H9 (cell line): ENCODE measurements at regions not wholly inside any gene's neighbourhood (a gene's known extent, or its start where the extent isn't known, plus 50 kb on each side); places are given as distances from the start of the nearest gene placed in this dataset.

Experiments used
- DNase-seq: peaks from one replicate; pipeline ENCODE4 v3.0.0-alpha.2; 2017
- H2AFZ ChIP-seq: one replicate; pipeline ENCODE4 v1.6.1; 2013; ENCODE audit warnings: mild to moderate bottlenecking, low read length, control low read depth, moderate library complexity
- H2AK5ac ChIP-seq: 2 replicates; pipeline ENCODE4 v1.6.1; 2013; ENCODE audit warnings: low read length, control low read depth, mixed read lengths; ENCODE audit not compliant: insufficient read length
- H2BK120ac ChIP-seq: one replicate; pipeline ENCODE4 v1.6.1; 2013; ENCODE audit warnings: low read depth, mild to moderate bottlenecking, low read length, control low read depth, inconsistent platforms; ENCODE audit not compliant: poor library complexity, severe bottlenecking
- H2BK12ac ChIP-seq: 2 replicates; pipeline ENCODE4 v1.6.1; 2013; ENCODE audit warnings: low read length, control low read depth, mixed read lengths, low read depth; ENCODE audit not compliant: insufficient read length
- H2BK15ac ChIP-seq: 2 replicates; pipeline ENCODE4 v1.6.1; 2013; ENCODE audit warnings: low read depth, low read length, control low read depth
- H2BK20ac ChIP-seq: one replicate; pipeline ENCODE4 v1.6.1; 2013; ENCODE audit warnings: low read depth, mild to moderate bottlenecking, low read length, control low read depth, inconsistent platforms; ENCODE audit not compliant: poor library complexity, severe bottlenecking
- H2BK5ac ChIP-seq: 2 replicates; pipeline ENCODE4 v1.6.1; 2013; ENCODE audit warnings: low read length, control low read depth, mixed read lengths; ENCODE audit not compliant: insufficient read length
- H3K14ac ChIP-seq: 2 replicates; pipeline ENCODE4 v1.6.1; 2013; ENCODE audit warnings: low read length, control low read depth; ENCODE audit not compliant: insufficient read depth
- H3K18ac ChIP-seq: 2 replicates; pipeline ENCODE4 v1.6.1; 2013; ENCODE audit warnings: low read depth, mild to moderate bottlenecking, mixed read lengths, low read length, control low read depth; ENCODE audit not compliant: insufficient read length
- H3K23ac ChIP-seq: 2 replicates; pipeline ENCODE4 v1.6.1; 2013; ENCODE audit warnings: low read length, control low read depth, mixed read lengths, low read depth; ENCODE audit not compliant: insufficient read length
- H3K23me2 ChIP-seq: 2 replicates; pipeline ENCODE4 v1.6.1; 2013; ENCODE audit warnings: low read depth, mild to moderate bottlenecking, mixed read lengths, low read length, control low read depth; ENCODE audit not compliant: insufficient read length, poor library complexity, severe bottlenecking
- H3K27ac ChIP-seq: 2 replicates; pipeline ENCODE4 v1.5.1; 2013; ENCODE audit warnings: low read length, control low read depth, mixed read lengths, low read depth; ENCODE audit not compliant: insufficient read length
- H3K27me3 ChIP-seq: 2 replicates; pipeline ENCODE4 v1.6.1; 2013; ENCODE audit warnings: low read length, control low read depth, inconsistent platforms; ENCODE audit not compliant: insufficient read depth
- H3K4ac ChIP-seq: 2 replicates; pipeline ENCODE4 v1.6.1; 2013; ENCODE audit warnings: low read depth, mild to moderate bottlenecking, control low read depth, inconsistent platforms, low read length, moderate library complexity
- H3K4me1 ChIP-seq: 2 replicates; pipeline ENCODE4 v1.6.1; 2013; ENCODE audit warnings: low read length, control low read depth, inconsistent platforms; ENCODE audit not compliant: insufficient read depth
- H3K4me2 ChIP-seq: 2 replicates; pipeline ENCODE4 v1.6.1; 2013; ENCODE audit warnings: low read length, control low read depth, mixed read lengths; ENCODE audit not compliant: insufficient read length, insufficient read depth
- H3K56ac ChIP-seq: 2 replicates; pipeline ENCODE4 v1.6.1; 2013; ENCODE audit warnings: low read depth, mild to moderate bottlenecking, mixed read lengths, low read length, control low read depth; ENCODE audit not compliant: insufficient read length
- H3K79me1 ChIP-seq: 2 replicates; pipeline ENCODE4 v1.6.1; 2013; ENCODE audit warnings: low read depth, mild to moderate bottlenecking, moderate library complexity, low read length, control low read depth, inconsistent platforms; ENCODE audit not compliant: insufficient read depth, poor library complexity, severe bottlenecking
- H3K79me2 ChIP-seq: 2 replicates; pipeline ENCODE4 v1.6.1; 2013; ENCODE audit warnings: low read length, control low read depth, inconsistent platforms; ENCODE audit not compliant: insufficient read depth
- H3K9ac ChIP-seq: 2 replicates; pipeline ENCODE4 v1.6.1; 2013; ENCODE audit warnings: low read length, control low read depth, mixed read lengths; ENCODE audit not compliant: insufficient read length; ENCODE audit errors: extremely low read depth
- H3K9me3 ChIP-seq: one replicate; pipeline ENCODE4 v1.6.1; 2013; ENCODE audit warnings: low read depth, low read length, inconsistent platforms; ENCODE audit not compliant: control insufficient read depth
- H3T11ph ChIP-seq: one replicate; pipeline ENCODE4 v1.6.1; 2013; ENCODE audit warnings: mild to moderate bottlenecking, low read length, control low read depth, inconsistent platforms
- H4K20me1 ChIP-seq: one replicate; pipeline ENCODE4 v1.6.1; 2013; ENCODE audit not compliant: control insufficient read depth, insufficient read length, insufficient read depth
- H4K5ac ChIP-seq: 2 replicates; pipeline ENCODE4 v1.6.1; 2013; ENCODE audit warnings: low read depth, mild to moderate bottlenecking, mixed read lengths, low read length, control low read depth; ENCODE audit not compliant: insufficient read length
- H4K8ac ChIP-seq: replicated peaks from 2 replicates; pipeline ENCODE4 v1.6.1; 2013; ENCODE audit warnings: low read length, control low read depth, mixed read lengths, low read depth; ENCODE audit not compliant: insufficient read length
- H4K91ac ChIP-seq: 2 replicates; pipeline ENCODE4 v1.6.1; 2013; ENCODE audit warnings: low read depth, mild to moderate bottlenecking, moderate library complexity, mixed read lengths, low read length, control low read depth; ENCODE audit not compliant: insufficient read length
- H3K27ac Mint-ChIP-seq, 3 experiments: 2 replicates in 2 of 3; 3 replicates in 1 of 3; pipeline ENCODE4 v1.8.0; 2020 to 2021; ENCODE audit warnings: mixed read lengths in 3 of 3, mild to moderate bottlenecking in 1 of 3, moderate library complexity in 1 of 3
- H3K27me3 Mint-ChIP-seq: 2 replicates; pipeline ENCODE4 v1.8.0; 2021; ENCODE audit warnings: low read depth, mild to moderate bottlenecking, moderate library complexity, mixed read lengths
- H3K36me3 Mint-ChIP-seq, 3 experiments: 2 replicates in 2 of 3; 3 replicates in 1 of 3; pipeline ENCODE4 v1.8.0; 2020 to 2021; ENCODE audit warnings: low read depth in 3 of 3, mixed read lengths in 3 of 3; ENCODE audit not compliant: insufficient read depth in 1 of 3
- H3K4me1 Mint-ChIP-seq, 2 experiments: 2 replicates each; pipeline ENCODE4 v1.8.0; 2020; ENCODE audit warnings: mixed read lengths in 2 of 2
- H3K4me3 Mint-ChIP-seq, 2 experiments: 2 replicates in 1 of 2; 3 replicates in 1 of 2; pipeline ENCODE4 v1.8.0; 2020 to 2021; ENCODE audit warnings: mild to moderate bottlenecking in 2 of 2, mixed read lengths in 2 of 2, moderate library complexity in 1 of 2
- H3K9me3 Mint-ChIP-seq, 2 experiments: 2 replicates in 1 of 2; 3 replicates in 1 of 2; pipeline ENCODE4 v1.8.0; 2020; ENCODE audit warnings: mild to moderate bottlenecking in 2 of 2, mixed read lengths in 2 of 2, moderate library complexity in 1 of 2
- WGBS: extraction: QIAGEN DNeasy Blood & Tissue Kit; methylation state at CpG from one replicate; pipeline ENCODE4 v1.1.7; 2013; ENCODE audit warnings: missing lambda C conversion rate, low lambda C conversion rate, mixed read lengths; ENCODE audit not compliant: insufficient read length; ENCODE audit errors: extremely low coverage; 5-methylcytosine and 5-hydroxymethylcytosine counted together
- TF ChIP-seq, protein P1 (sequence below): fragments of 200-600 bp; sonication (generic); conservative IDR thresholded peaks from 3 replicates; pipeline ENCODE4 v1.8.0; 2021; ENCODE audit warnings: antibody characterized with exemption, mild to moderate bottlenecking

DNA sequence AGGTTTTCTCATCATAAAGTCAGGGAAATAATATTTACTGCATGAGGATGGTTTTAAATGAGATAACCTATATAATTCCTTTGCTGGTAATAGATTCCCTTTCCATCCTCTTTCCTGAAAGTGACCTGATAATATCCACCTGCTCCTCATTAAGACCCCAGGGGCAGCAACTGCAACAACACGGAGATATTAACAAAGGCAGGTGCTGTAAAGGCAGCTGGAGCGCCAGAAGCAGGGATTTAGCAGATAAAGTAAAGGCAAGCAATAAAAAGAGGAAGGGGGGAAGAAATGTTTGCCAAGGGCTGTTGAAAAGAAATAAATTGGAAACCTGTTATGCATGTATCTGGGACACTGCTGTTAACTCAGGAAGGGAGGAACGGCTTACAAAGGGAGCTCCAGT, 472.6 kb upstream of the KLHL29 start:
- Histone ChIP-seq H3K23me2 (no peaks in the 10 kb centered on the region), H3K27me3 (no peaks in the 10 kb centered on the region), H3K14ac (no peak overlapping the region), H2AFZ (no peak overlapping the region), H3K23ac (no peak overlapping the region), H3K9me3 (no peaks in the 10 kb centered on the region), H4K91ac (no peak overlapping the region), H3K9ac (no peak overlapping the region), H3K27ac (no peak overlapping the region), H2BK15ac (no peak overlapping the region), H3K4me2 (no peak overlapping the region), H3K4me1 (no peaks in the 10 kb centered on the region; the same call in 1 of the 2 replicates), H3K4ac (no peak overlapping the region), H2BK12ac (no peak overlapping the region), H3K56ac (no peak overlapping the region), H4K20me1 (no peaks in the 10 kb centered on the region), H2BK5ac (no peak overlapping the region), H3K18ac (no peak overlapping the region), H4K5ac (no peak overlapping the region), H3K79me1 (no peaks in the 10 kb centered on the region), H2AK5ac (no peak overlapping the region), H2BK20ac (no peak overlapping the region), H3T11ph (no peak overlapping the region), H3K79me2 (no peaks in the 10 kb centered on the region), H2BK120ac (no peak overlapping the region), H4K8ac (no peak overlapping the region)
- Mint-ChIP-seq H3K4me1 (peaks cover 0 to 5% of the 10 kb centered on the region in 2 experiments), H3K9me3 (no peaks in the 10 kb centered on the region), H3K4me3 (no peak overlapping the region), H3K27ac (no peak overlapping the region), H3K27me3 (no peaks in the 10 kb centered on the region), H3K36me3 (no peaks in the 10 kb centered on the region; a peak in 1 of 7 replicates)
- TF ChIP-seq, protein P1, sequence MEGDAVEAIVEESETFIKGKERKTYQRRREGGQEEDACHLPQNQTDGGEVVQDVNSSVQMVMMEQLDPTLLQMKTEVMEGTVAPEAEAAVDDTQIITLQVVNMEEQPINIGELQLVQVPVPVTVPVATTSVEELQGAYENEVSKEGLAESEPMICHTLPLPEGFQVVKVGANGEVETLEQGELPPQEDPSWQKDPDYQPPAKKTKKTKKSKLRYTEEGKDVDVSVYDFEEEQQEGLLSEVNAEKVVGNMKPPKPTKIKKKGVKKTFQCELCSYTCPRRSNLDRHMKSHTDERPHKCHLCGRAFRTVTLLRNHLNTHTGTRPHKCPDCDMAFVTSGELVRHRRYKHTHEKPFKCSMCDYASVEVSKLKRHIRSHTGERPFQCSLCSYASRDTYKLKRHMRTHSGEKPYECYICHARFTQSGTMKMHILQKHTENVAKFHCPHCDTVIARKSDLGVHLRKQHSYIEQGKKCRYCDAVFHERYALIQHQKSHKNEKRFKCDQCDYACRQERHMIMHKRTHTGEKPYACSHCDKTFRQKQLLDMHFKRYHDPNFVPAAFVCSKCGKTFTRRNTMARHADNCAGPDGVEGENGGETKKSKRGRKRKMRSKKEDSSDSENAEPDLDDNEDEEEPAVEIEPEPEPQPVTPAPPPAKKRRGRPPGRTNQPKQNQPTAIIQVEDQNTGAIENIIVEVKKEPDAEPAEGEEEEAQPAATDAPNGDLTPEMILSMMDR = no peak
- DNase-seq = no peak
- no CpG with 5 or more reads among the region's 3 CpGs for WGBS
